Type B pancreatic cell (in vitro differentiated cells): ENCODE measurements at regions not wholly inside any gene's neighbourhood (a gene's known extent, or its start where the extent isn't known, plus 50 kb on each side); places are given as distances from the start of the nearest gene placed in this dataset.

ENCODE experiments used
- DNase-seq: peaks from one replicate; pipeline ENCODE4 v3.0.0; 2021; ENCODE audit warnings: mixed read lengths; ENCODE audit not compliant: unreplicated experiment; ENCODE audit errors: extremely low spot score
- H3K27ac Mint-ChIP-seq: 2 replicates; pipeline ENCODE4 v1.8.0; 2021; ENCODE audit warnings: mild to moderate bottlenecking, mixed read lengths
- H3K27me3 Mint-ChIP-seq: 2 replicates; pipeline ENCODE4 v1.8.0; 2021; ENCODE audit warnings: mixed read lengths
- H3K36me3 Mint-ChIP-seq: 2 replicates; pipeline ENCODE4 v1.8.0; 2021; ENCODE audit warnings: mixed read lengths
- H3K4me1 Mint-ChIP-seq: one replicate; pipeline ENCODE4 v1.8.0; 2021; ENCODE audit warnings: mixed read lengths; ENCODE audit not compliant: unreplicated experiment
- H3K4me3 Mint-ChIP-seq: 2 replicates; pipeline ENCODE4 v1.8.0; 2021; ENCODE audit warnings: mild to moderate bottlenecking, mixed read lengths
- H3K9me3 Mint-ChIP-seq: 2 replicates; pipeline ENCODE4 v1.8.0; 2021; ENCODE audit warnings: mixed read lengths
- TF ChIP-seq, protein P1 (sequence below): fragments of 200-600 bp; sonication (generic); conservative IDR thresholded peaks from 2 replicates; pipeline ENCODE4 v1.5.0; 2021; ENCODE audit warnings: antibody characterized with exemption, mild to moderate bottlenecking

DNA sequence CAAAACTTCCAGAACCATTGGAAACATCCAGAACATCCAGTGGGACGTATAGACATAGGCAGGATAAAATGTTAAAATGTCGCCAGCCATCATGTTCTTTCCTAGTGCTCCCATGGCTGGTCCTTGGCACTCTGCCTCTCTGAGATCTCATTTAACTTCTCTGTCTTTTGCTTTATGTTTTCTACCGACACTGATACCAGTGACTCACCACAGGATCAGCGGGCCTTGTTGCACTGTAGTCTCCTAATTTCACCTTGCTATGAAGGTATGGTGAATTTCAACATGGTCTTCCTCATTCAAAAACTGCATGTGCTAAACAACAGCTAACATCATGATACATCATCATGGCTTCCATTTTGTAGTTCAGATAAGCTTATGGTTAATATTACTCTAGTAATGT lies 521.0 kb upstream of the IGFBP7 start:
- no peak overlapping the region for H3K4me3 Mint-ChIP-seq

DNA sequence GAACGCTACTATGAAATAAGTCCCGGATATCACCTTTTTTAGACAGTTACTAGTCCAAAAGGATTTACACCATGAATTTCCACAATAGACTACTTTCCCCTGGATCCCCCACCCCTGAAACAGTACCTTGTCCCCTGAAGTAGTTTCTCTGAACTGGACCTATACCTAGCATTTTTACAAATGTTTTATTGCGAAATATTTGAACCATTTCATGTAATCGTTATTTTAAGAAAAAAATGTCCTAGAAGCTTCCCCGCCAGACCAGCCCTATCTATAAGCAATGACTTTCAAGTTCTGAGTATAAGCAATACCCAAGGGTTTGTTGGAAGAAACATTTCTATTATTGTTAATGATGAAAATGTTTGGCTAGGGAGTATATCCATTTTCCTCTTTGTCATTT lies 517.8 kb upstream of the IGFBP7 start:
- Mint-ChIP-seq H3K27me3 (no peaks in the 10 kb centered on the region), H3K4me1 (no peaks in the 10 kb centered on the region), H3K27ac (no peak overlapping the region), H3K9me3 (no peaks in the 10 kb centered on the region), H3K4me3 (no peak overlapping the region), H3K36me3 (no peaks in the 10 kb centered on the region)
- no peak for DNase-seq
- TF ChIP-seq, protein P1, sequence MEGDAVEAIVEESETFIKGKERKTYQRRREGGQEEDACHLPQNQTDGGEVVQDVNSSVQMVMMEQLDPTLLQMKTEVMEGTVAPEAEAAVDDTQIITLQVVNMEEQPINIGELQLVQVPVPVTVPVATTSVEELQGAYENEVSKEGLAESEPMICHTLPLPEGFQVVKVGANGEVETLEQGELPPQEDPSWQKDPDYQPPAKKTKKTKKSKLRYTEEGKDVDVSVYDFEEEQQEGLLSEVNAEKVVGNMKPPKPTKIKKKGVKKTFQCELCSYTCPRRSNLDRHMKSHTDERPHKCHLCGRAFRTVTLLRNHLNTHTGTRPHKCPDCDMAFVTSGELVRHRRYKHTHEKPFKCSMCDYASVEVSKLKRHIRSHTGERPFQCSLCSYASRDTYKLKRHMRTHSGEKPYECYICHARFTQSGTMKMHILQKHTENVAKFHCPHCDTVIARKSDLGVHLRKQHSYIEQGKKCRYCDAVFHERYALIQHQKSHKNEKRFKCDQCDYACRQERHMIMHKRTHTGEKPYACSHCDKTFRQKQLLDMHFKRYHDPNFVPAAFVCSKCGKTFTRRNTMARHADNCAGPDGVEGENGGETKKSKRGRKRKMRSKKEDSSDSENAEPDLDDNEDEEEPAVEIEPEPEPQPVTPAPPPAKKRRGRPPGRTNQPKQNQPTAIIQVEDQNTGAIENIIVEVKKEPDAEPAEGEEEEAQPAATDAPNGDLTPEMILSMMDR: no peak

More for the DNA sequence above, 521.0 kb upstream of the IGFBP7 start:
- no peak for DNase-seq
- Mint-ChIP-seq H3K27me3 (no peaks in the 10 kb centered on the region), H3K9me3 (no peaks in the 10 kb centered on the region), H3K4me1 (no peaks in the 10 kb centered on the region), H3K27ac (no peak overlapping the region), H3K36me3 (no peaks in the 10 kb centered on the region)
- TF ChIP-seq, protein P1: no peak

DNA sequence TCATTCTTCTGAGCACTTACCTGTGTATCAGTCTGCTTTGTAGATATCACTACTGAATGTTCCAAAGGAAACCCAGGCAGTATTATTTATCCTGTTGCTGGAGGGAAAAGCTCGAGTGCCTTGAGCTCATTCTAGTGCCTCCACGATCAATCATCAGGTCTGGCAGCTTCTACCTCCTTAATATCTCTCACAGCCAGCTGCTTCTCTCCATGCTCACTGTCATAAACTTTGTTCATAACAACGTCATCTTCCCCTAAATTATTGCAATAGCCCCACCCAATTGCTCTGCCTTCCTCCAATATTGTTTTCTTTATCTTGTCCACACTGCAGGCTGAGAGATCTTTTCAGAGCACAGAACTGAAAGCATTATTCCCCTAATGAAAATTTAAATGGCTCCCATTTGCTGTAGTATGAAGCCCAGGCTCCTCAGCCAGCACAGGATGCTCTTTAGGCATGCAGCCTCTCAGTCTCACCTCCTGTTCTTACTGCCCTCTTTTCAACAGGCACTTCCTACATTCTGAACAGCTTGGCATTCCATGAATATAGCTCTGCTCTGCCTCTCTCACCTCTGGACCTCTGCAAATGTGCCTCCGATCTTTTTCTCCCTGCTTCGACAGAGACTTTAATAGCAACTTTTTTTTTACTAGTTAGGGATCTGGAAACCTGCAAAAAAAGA lies 504.2 kb upstream of the IGFBP7 start:
- Mint-ChIP-seq H3K27me3 (no peaks in the 10 kb centered on the region), H3K27ac (no peak overlapping the region), H3K4me1 (peaks cover 5% of the 10 kb centered on the region), H3K36me3 (no peaks in the 10 kb centered on the region), H3K4me3 (no peak overlapping the region), H3K9me3 (no peaks in the 10 kb centered on the region)
- TF ChIP-seq, protein P1: no peak
- DNase-seq: no peak

DNA sequence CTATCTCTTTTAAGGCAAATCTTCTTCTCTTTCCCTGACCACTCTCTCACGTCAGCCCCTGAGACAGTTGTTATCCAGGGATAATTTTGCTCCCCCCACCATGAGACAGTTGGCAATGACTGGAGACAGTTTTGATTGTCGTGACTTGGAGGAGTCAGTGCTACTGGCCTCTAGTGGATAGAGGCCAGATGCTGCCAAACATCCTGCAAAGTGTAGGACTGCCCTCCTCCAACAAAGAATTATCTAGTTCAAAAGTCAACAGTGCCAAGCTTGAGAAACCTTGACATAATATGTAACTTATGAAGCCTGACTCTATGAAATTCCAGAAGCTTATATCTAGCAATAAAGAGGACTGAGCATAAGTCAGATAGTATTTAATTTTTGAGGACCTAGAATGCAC lies 502.1 kb upstream of the IGFBP7 start:
- no peak overlapping the region for H3K27ac Mint-ChIP-seq
- no peaks in the 10 kb centered on the region for H3K27me3 Mint-ChIP-seq
- TF ChIP-seq, protein P1: no peak
- H3K9me3 Mint-ChIP-seq: no peaks in the 10 kb centered on the region
- H3K4me3 Mint-ChIP-seq: no peak overlapping the region
- H3K36me3 Mint-ChIP-seq: no peaks in the 10 kb centered on the region
- H3K4me1 Mint-ChIP-seq: peaks cover 14% of the 10 kb centered on the region
- no peak for DNase-seq

DNA sequence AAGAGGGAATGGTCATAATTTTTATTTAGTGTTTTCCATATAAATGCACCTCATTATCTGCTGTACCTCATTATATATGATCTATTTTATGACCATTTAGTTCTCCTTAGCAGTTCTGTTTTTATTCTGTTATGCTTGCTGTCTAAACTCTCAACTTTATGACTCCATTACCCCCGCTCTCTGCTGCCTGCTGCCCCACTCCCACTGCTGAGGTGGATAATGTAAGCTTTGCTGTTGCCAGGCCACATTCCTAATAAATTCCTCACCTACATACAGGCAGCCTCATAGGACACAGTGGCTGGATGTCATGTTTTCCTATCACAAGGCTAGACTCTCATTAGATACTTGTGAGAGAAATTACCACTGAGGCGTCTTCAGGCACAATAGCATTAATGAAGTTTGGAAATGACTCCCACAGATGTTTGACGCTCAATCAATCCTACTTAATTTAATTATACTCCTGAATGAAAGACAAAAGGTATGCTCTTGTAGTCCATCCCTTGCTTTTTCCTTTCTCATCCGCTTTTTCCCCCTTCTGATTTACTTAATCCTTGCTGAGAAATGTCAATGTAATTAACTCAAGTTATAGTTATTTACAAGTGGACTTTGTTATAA lies 497.5 kb upstream of the IGFBP7 start:
- no peak for DNase-seq

More for the DNA sequence above, 497.5 kb upstream of the IGFBP7 start:
- H3K27me3 Mint-ChIP-seq: no peaks in the 10 kb centered on the region
- no peaks in the 10 kb centered on the region for H3K9me3 Mint-ChIP-seq
- peaks cover 23% of the 10 kb centered on the region for H3K4me1 Mint-ChIP-seq
- no peaks in the 10 kb centered on the region for H3K36me3 Mint-ChIP-seq
- peak overlapping the region; percentile 44 for H3K27ac Mint-ChIP-seq
- no peak overlapping the region for H3K4me3 Mint-ChIP-seq
- TF ChIP-seq, protein P1: no peak
